HCT116 (cell line): ENCODE measurements at regions not wholly inside any gene's neighbourhood (a gene's known extent, or its start where the extent isn't known, plus 50 kb on each side); places are given as distances from the start of the nearest gene placed in this dataset.

Experiments
- ATAC-seq: fragments of 200-7000 bp; cut with Tn5 transposase; 2 replicates; pipeline ENCODE4 v1.9.1; 2020; ENCODE audit warnings: mild to moderate bottlenecking, moderate library complexity
- BruUV-seq: library from RNA; stranded (reverse); fragments of 400-500 nt; replicated peaks from 2 replicates; lab custom pipeline; 2021; lab: Mats Ljungman, UMichigan
- CTCF ChIA-PET: fragments of 300-600 bp; sonication (Branson Sonifier 250); formaldehyde crosslinking; loops from one replicate; lab custom pipeline; 2021; ENCODE audit warnings: antibody characterized with exemption; lab: Charles Lee
- POLR2A ChIA-PET: fragments of 300-600, 350-600 bp; sonication (Branson Sonifier 250); formaldehyde crosslinking; loops from one replicate; lab custom pipeline; 2021; ENCODE audit warnings: antibody characterized with exemption; lab: Charles Lee
- RAD21 ChIA-PET, 2 experiments: fragments of 300-600 bp; sonication (Branson Sonifier 250); formaldehyde crosslinking; loops; one replicate each; lab custom pipeline; 2023; ENCODE audit warnings: low total read pairs in 2 of 2; ENCODE audit not compliant: uncharacterized antibody in 2 of 2, unreplicated experiment in 2 of 2, low non-redundant PET in 1 of 2; lab: Charles Lee
- DNase-seq: peaks from one replicate; pipeline ENCODE4 v3.0.0-alpha.2; 2010; ENCODE audit warnings: low read depth, low spot score
- H2AFZ ChIP-seq: fragments of 200-600 bp; shearing (Covaris generic), sonication (generic); 2 replicates; pipeline ENCODE4 v1.6.1; 2017; ENCODE audit warnings: low read depth, mixed run types, mixed read lengths, antibody characterized with exemption, low read length; ENCODE audit not compliant: poor library complexity, severe bottlenecking
- H3K27ac ChIP-seq: 2 replicates; pipeline ENCODE4 v1.5.1; 2012; ENCODE audit warnings: low read depth, low read length
- H3K27me3 ChIP-seq: fragments of 200-600 bp; sonication (generic); 2 replicates; pipeline ENCODE4 v1.6.1; 2016; ENCODE audit warnings: mixed run types, low read length, mixed read lengths; ENCODE audit not compliant: insufficient read depth
- H3K36me3 ChIP-seq, 2 experiments: fragments of 200-500 bp in 1 of 2; fragments of 200-600 bp in 1 of 2; sonication (Bioruptor generic) in 1 of 2; sonication (generic) in 1 of 2; 2 replicates each; pipeline versions ENCODE4 v1.5.1 to v1.6.1; 2014 to 2016; ENCODE audit warnings: low read length in 2 of 2, inconsistent platforms in 1 of 2, mixed read lengths in 1 of 2, mixed run types in 1 of 2; ENCODE audit not compliant: insufficient read depth in 2 of 2, control insufficient read depth in 1 of 2
- H3K4me1 ChIP-seq, 2 experiments: fragments of 200-600 bp in 1 of 2; sonication (generic) in 1 of 2; 2 replicates each; pipeline versions ENCODE4 v1.5.1 to v1.6.1; 2012 to 2017; ENCODE audit warnings: low read length in 2 of 2, inconsistent platforms in 1 of 2, mild to moderate bottlenecking in 1 of 2, mixed read lengths in 1 of 2, mixed run types in 1 of 2, moderate library complexity in 1 of 2; ENCODE audit not compliant: insufficient read depth in 2 of 2, control insufficient read depth in 1 of 2
- H3K4me2 ChIP-seq: fragments of 200-600 bp; sonication (generic); 2 replicates; pipeline ENCODE4 v1.6.1; 2017; ENCODE audit warnings: mixed run types, low read length, mixed read lengths
- H3K4me3 ChIP-seq, 2 experiments: fragments of 200-600 bp in 1 of 2; sonication (generic) in 1 of 2; replicated peaks in 1 of 2; 2 replicates each; pipeline ENCODE4 v1.5.1; 2011 to 2016; ENCODE audit warnings: low read length in 2 of 2, control low read depth in 1 of 2, low read depth in 1 of 2, mild to moderate bottlenecking in 1 of 2, mixed read lengths in 1 of 2, mixed run types in 1 of 2
- H3K79me2 ChIP-seq: fragments of 200-600 bp; sonication (generic); 2 replicates; pipeline ENCODE4 v1.6.1; 2017; ENCODE audit warnings: mild to moderate bottlenecking, mixed run types, low read length, moderate library complexity, mixed read lengths; ENCODE audit not compliant: insufficient read depth
- H3K9ac ChIP-seq: fragments of 200-600 bp; sonication (generic); 2 replicates; pipeline ENCODE4 v1.6.1; 2016; ENCODE audit warnings: low read length, mixed read lengths
- H3K9me2 ChIP-seq: fragments of 200-600 bp; sonication (generic), shearing (Covaris generic); 2 replicates; pipeline ENCODE4 v1.6.1; 2017; ENCODE audit warnings: mixed run types, mild to moderate bottlenecking, moderate library complexity; ENCODE audit not compliant: insufficient read depth
- H3K9me3 ChIP-seq, 2 experiments: fragments of 200-500 bp in 1 of 2; fragments of 200-600 bp in 1 of 2; sonication (Bioruptor generic) in 1 of 2; sonication (generic) in 1 of 2; 2 replicates each; pipeline ENCODE4 v1.6.1; 2014 to 2017; ENCODE audit warnings: low read length in 2 of 2, mixed read lengths in 2 of 2, inconsistent platforms in 1 of 2, low read depth in 1 of 2, mild to moderate bottlenecking in 1 of 2, mixed run types in 1 of 2, moderate library complexity in 1 of 2; ENCODE audit not compliant: control insufficient read depth in 1 of 2, insufficient read depth in 1 of 2
- H4K20me1 ChIP-seq: fragments of 200-600 bp; sonication (generic), shearing (Covaris generic); 2 replicates; pipeline ENCODE4 v1.6.1; 2017; ENCODE audit warnings: mixed run types, mild to moderate bottlenecking, moderate library complexity; ENCODE audit not compliant: insufficient read depth
- EZH2 ChIP-seq: fragments of 200-600 bp; sonication (generic); IDR thresholded peaks from 2 replicates; pipeline ENCODE4 v1.6.1; 2017; ENCODE audit warnings: antibody characterized with exemption, mixed run types
- RAD21 ChIP-seq: IDR thresholded peaks from 2 replicates; pipeline ENCODE4 v1.6.1; 2012; ENCODE audit warnings: low read depth, mild to moderate bottlenecking
- TCF7L2 ChIP-seq: IDR thresholded peaks from 2 replicates; pipeline ENCODE4 v1.7.0; 2011; ENCODE audit warnings: borderline replicate concordance, inconsistent platforms; ENCODE audit not compliant: insufficient read depth, insufficient read length; ENCODE audit errors: extremely low read depth
- ZNF274 ChIP-seq: fragments of 200-500 bp; sonication (Bioruptor generic); IDR thresholded peaks from 2 replicates; pipeline ENCODE4 v1.6.1; 2014; ENCODE audit warnings: mild to moderate bottlenecking, low read depth, low read length, inconsistent platforms
- intact Hi-C: fragments of 100-400 bp; cut with micrococcal nuclease; formaldehyde crosslinking; loops from 2 replicates; pipeline ENCODE4 v1.10.0; 2022
- TF ChIP-seq, protein P1 (sequence below): IDR thresholded peaks from 2 replicates; pipeline ENCODE4 v1.6.1; 2011; ENCODE audit warnings: mild to moderate bottlenecking, low read length, moderate library complexity; ENCODE audit not compliant: insufficient replicate concordance; ENCODE audit errors: extremely low read depth

DNA sequence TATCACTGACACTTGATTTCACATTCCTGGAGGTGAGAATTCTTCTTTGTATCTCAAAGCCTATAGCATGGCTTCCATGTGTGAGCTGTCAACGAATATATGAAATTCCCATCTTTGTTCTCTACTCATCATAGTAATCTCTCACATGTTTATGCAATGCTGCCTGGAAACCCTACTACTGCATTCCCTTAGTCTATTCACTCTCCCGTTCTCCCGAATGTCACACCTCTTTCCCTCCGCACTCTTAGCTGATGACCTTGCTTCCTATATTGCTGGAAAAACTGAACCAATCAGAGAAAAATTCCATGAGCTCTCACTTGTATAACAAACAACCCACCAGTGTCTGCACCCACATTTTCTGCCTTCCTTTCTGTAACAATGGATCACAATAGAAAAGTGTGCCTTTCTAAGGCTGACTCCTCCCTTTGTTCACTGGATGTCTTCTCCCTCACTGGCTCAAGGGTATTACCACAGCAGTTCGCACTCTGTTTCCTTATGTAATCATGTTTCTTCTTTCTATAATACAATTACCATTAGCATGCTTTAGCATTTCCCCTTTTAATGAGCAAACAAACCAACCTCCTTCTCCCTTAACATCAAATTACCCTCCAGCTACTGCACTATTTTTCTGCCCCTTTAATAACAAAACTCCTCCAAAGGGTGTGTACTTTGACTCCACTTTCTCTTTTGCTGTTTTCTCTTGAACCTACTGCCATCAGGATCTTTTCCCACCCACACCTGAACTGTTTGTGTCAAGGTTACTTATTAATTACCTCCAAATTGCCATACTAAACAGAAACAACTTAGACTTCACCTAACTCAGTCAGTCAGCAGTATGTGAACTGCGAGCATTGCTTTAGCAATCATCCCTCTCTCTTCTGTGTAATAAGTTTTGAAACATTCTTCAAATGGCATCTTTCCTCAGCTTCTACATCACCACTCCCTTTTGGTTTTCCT is 63.9 kb upstream of the CCDC196 start:
- TF ChIP-seq RAD21 (no peak), ZNF274 (no peak), EZH2 (no peak), TCF7L2 (no peak)
- TF ChIP-seq, protein P1, sequence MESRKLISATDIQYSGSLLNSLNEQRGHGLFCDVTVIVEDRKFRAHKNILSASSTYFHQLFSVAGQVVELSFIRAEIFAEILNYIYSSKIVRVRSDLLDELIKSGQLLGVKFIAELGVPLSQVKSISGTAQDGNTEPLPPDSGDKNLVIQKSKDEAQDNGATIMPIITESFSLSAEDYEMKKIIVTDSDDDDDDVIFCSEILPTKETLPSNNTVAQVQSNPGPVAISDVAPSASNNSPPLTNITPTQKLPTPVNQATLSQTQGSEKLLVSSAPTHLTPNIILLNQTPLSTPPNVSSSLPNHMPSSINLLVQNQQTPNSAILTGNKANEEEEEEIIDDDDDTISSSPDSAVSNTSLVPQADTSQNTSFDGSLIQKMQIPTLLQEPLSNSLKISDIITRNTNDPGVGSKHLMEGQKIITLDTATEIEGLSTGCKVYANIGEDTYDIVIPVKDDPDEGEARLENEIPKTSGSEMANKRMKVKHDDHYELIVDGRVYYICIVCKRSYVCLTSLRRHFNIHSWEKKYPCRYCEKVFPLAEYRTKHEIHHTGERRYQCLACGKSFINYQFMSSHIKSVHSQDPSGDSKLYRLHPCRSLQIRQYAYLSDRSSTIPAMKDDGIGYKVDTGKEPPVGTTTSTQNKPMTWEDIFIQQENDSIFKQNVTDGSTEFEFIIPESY: no peak
- no TSS peak for BruUV-seq
- Histone ChIP-seq H3K9me3 (no peaks in the 10 kb centered on the region), H3K9me2 (no peaks in the 10 kb centered on the region), H2AFZ (no peak overlapping the region), H3K27me3 (no peaks in the 10 kb centered on the region), H3K4me2 (no peak overlapping the region), H3K9ac (no peak overlapping the region), H4K20me1 (no peaks in the 10 kb centered on the region), H3K4me1 (no peaks in the 10 kb centered on the region), H3K36me3 (no peaks in the 10 kb centered on the region), H3K27ac (no peak overlapping the region), H3K4me3 (no peak overlapping the region), H3K79me2 (no peaks in the 10 kb centered on the region)
- ChIA-PET CTCF (no interaction called here), POLR2A (no interaction called here), RAD21 (no interaction called here)
- intact Hi-C loops: no loop called here
- DNase-seq: no peak
- ATAC-seq: no peak
